Activated CD8-positive, alpha-beta T cell treated with anti-CD3 and anti-CD28 coated beads, Interleukin-2, amount 10 ng/mL, durations not matched to agents 7 days and 5 days (primary cell): ENCODE measurements at regions not wholly inside any gene's neighbourhood (a gene's known extent, or its start where the extent isn't known, plus 50 kb on each side); places are given as distances from the start of the nearest gene placed in this dataset.
"Not testable (repeated sequence)": the region's sequence is repeated elsewhere in the genome, so short reads cannot be mapped to it uniquely, and the experiment has no call there.

Experiments used
- ATAC-seq: fragments of 150-1000 bp; cut with Tn5 transposase; one replicate; pipeline ENCODE4 v1.10.0; 2021; ENCODE audit warnings: moderate library complexity
- CTCF ChIA-PET: fragments of 350-600 bp; sonication (Branson Sonifier 250); formaldehyde crosslinking; loops from one replicate; lab custom pipeline; 2021; ENCODE audit warnings: antibody characterized with exemption; lab: Charles Lee
- POLR2A ChIA-PET: fragments of 350-600 bp; sonication (Branson Sonifier 250); formaldehyde crosslinking; loops from one replicate; lab custom pipeline; 2021; ENCODE audit warnings: antibody characterized with exemption; lab: Charles Lee
- DNase-seq: peaks from one replicate; pipeline ENCODE4 v3.0.0-alpha.2; 2020
- H3K27ac Mint-ChIP-seq: one replicate; pipeline ENCODE4 v1.8.0; 2021; ENCODE audit warnings: mild to moderate bottlenecking, mixed read lengths
- H3K27me3 Mint-ChIP-seq: one replicate; pipeline ENCODE4 v1.8.0; 2021; ENCODE audit warnings: low read depth, mixed read lengths
- H3K36me3 Mint-ChIP-seq: one replicate; pipeline ENCODE4 v1.8.0; 2021; ENCODE audit warnings: low read depth, mixed read lengths
- H3K4me1 Mint-ChIP-seq: one replicate; pipeline ENCODE4 v1.8.0; 2021; ENCODE audit warnings: low read depth, mixed read lengths
- H3K4me3 Mint-ChIP-seq: one replicate; pipeline ENCODE4 v1.8.0; 2021; ENCODE audit warnings: mild to moderate bottlenecking, mixed read lengths
- H3K9me3 Mint-ChIP-seq: one replicate; pipeline ENCODE4 v1.8.0; 2022; ENCODE audit warnings: mixed read lengths; ENCODE audit not compliant: insufficient read depth

- Mint-ChIP-seq H3K27ac (no peak overlapping the region), H3K9me3 (no peaks in the 10 kb centered on the region), H3K4me3 (no peak overlapping the region), H3K4me1 (peaks cover 69% of the 10 kb centered on the region), H3K36me3 (no peaks in the 10 kb centered on the region), H3K27me3 (no peaks in the 10 kb centered on the region)
- CTCF ChIA-PET: interaction anchor here (0.8 to 1.3 kb wide), 5 partner anchors 9 to 285 kb away, joined by 3 to 5 read pairs (median 3); no protein-coding TSS in a partner anchor
- ATAC-seq: no peak
- DNase-seq: no peak
- POLR2A ChIA-PET: interaction anchor here (1.3 kb wide), 1 partner anchor 12 kb away, joined by 7 read pairs; no protein-coding TSS in a partner anchor
Measured at GRCh38 chr20:53654932-53655624, 61.4 kb upstream of the ZNF217 start.

- CTCF ChIA-PET: interaction anchor here (0.8 kb wide), 1 partner anchor 52 kb away, joined by 3 read pairs; no protein-coding TSS in a partner anchor
Measured at GRCh38 chr20:53654521-53654920, 60.9 kb upstream of the ZNF217 start.

GRCh38 chr20:53652859-53653517 lies 59.3 kb upstream of the ZNF217 start:
- no peak for ATAC-seq
- H3K4me1 Mint-ChIP-seq: peaks cover 54% of the 10 kb centered on the region
- POLR2A ChIA-PET: interaction anchor here (0.6 to 3.2 kb wide), 12 partner anchors 8 to 219 kb away, joined by 3 to 14 read pairs (median 4); partner anchors contain the start of gene ZNF217

More at GRCh38 chr20:53654521-53654920, 60.9 kb upstream of the ZNF217 start:
- H3K36me3 Mint-ChIP-seq, H3K9me3 Mint-ChIP-seq, DNase-seq, H3K27me3 Mint-ChIP-seq, H3K27ac Mint-ChIP-seq, H3K4me3 Mint-ChIP-seq, ATAC-seq: not testable (repeated sequence)
- H3K4me1 Mint-ChIP-seq: peaks cover 65% of the 10 kb centered on the region
- POLR2A ChIA-PET: interaction anchor here (3.2 kb wide), 1 partner anchor 11 kb away, joined by 14 read pairs; no protein-coding TSS in a partner anchor

GRCh38 chr20:53652090-53652858 lies 58.6 kb upstream of the ZNF217 start:
- Mint-ChIP-seq H3K4me3 (peak overlapping the region; percentile 69), H3K27ac (peak overlapping the region; percentile 94), H3K27me3 (no peaks in the 10 kb centered on the region), H3K9me3 (no peaks in the 10 kb centered on the region), H3K36me3 (no peaks in the 10 kb centered on the region), H3K4me1 (peaks cover 47% of the 10 kb centered on the region)
- ChIA-PET POLR2A (interaction anchor here (0.6 to 3.2 kb wide), 9 partner anchors 9 to 88 kb away, joined by 3 to 14 read pairs (median 4); partner anchors contain the start of gene ZNF217), CTCF (interaction anchor here (0.9 to 1.9 kb wide), 6 partner anchors 9 to 262 kb away, joined by 3 to 14 read pairs (median 4); no protein-coding TSS in a partner anchor)
- ATAC-seq (peak; percentile 79), DNase-seq (peak; percentile 38)

More at GRCh38 chr20:53652859-53653517, 59.3 kb upstream of the ZNF217 start:
- H3K27ac Mint-ChIP-seq: peak overlapping the region; percentile 94
- H3K9me3 Mint-ChIP-seq: no peaks in the 10 kb centered on the region
- H3K36me3 Mint-ChIP-seq: no peaks in the 10 kb centered on the region
- no peaks in the 10 kb centered on the region for H3K27me3 Mint-ChIP-seq
- CTCF ChIA-PET: interaction anchor here (0.9 to 1.9 kb wide), 6 partner anchors 10 to 262 kb away, joined by 3 to 14 read pairs (median 4); no protein-coding TSS in a partner anchor
- DNase-seq: no peak
- peak overlapping the region; percentile 69 for H3K4me3 Mint-ChIP-seq

GRCh38 chr20:53649493-53649892 lies 55.9 kb upstream of the ZNF217 start:
- peaks cover 38% of the 10 kb centered on the region for H3K4me1 Mint-ChIP-seq
- DNase-seq, CTCF ChIA-PET, ATAC-seq, H3K36me3 Mint-ChIP-seq, H3K27me3 Mint-ChIP-seq, POLR2A ChIA-PET, H3K27ac Mint-ChIP-seq, H3K4me3 Mint-ChIP-seq, H3K9me3 Mint-ChIP-seq: not testable (repeated sequence)

GRCh38 chr20:53647286-53647821 lies 53.7 kb upstream of the ZNF217 start:
- Mint-ChIP-seq H3K9me3 (no peaks in the 10 kb centered on the region), H3K4me3 (no peak overlapping the region), H3K36me3 (peaks cover 1% of the 10 kb centered on the region), H3K4me1 (peaks cover 40% of the 10 kb centered on the region), H3K27ac (no peak overlapping the region), H3K27me3 (no peaks in the 10 kb centered on the region)
- CTCF ChIA-PET: interaction anchor here (0.6 kb wide), 1 partner anchor 11 kb away, joined by 3 read pairs; no protein-coding TSS in a partner anchor
- ATAC-seq: no peak
- POLR2A ChIA-PET: interaction anchor here (1.2 kb wide), 1 partner anchor 13 kb away, joined by 3 read pairs; no protein-coding TSS in a partner anchor
- no peak for DNase-seq

- ChIA-PET CTCF (interaction anchor here (0.9 to 1.4 kb wide), 3 partner anchors 9 to 196 kb away, joined by 3 to 6 read pairs (median 3); no protein-coding TSS in a partner anchor), POLR2A (interaction anchor here (1.2 kb wide), 1 partner anchor 14 kb away, joined by 3 read pairs; no protein-coding TSS in a partner anchor)
- no peaks in the 10 kb centered on the region for H3K9me3 Mint-ChIP-seq
- no peak overlapping the region for H3K4me3 Mint-ChIP-seq
- peaks cover 41% of the 10 kb centered on the region for H3K4me1 Mint-ChIP-seq
- no peak for ATAC-seq
- H3K27ac Mint-ChIP-seq: no peak overlapping the region
- H3K36me3 Mint-ChIP-seq: peaks cover 1% of the 10 kb centered on the region
- no peak for DNase-seq
- H3K27me3 Mint-ChIP-seq: no peaks in the 10 kb centered on the region
Measured at GRCh38 chr20:53646550-53646949, 52.9 kb upstream of the ZNF217 start.

- Mint-ChIP-seq H3K27me3 (no peaks in the 10 kb centered on the region), H3K4me3 (no peak overlapping the region), H3K36me3 (peaks cover 1% of the 10 kb centered on the region), H3K4me1 (peaks cover 44% of the 10 kb centered on the region), H3K27ac (peak overlapping the region; percentile 5), H3K9me3 (no peaks in the 10 kb centered on the region)
- POLR2A ChIA-PET: interaction anchor here (3.9 kb wide), 1 partner anchor 50 kb away, joined by 23 read pairs; the partner anchor contains the start of gene ZNF217
- ATAC-seq (no peak), DNase-seq (no peak)
- CTCF ChIA-PET: interaction anchor here (0.9 to 1.4 kb wide), 5 partner anchors 10 to 197 kb away, joined by 3 to 6 read pairs (median 3); no protein-coding TSS in a partner anchor
Measured at GRCh38 chr20:53645582-53645897, 51.9 kb upstream of the ZNF217 start.

GRCh38 chr20:53644108-53644507 lies 50.5 kb upstream of the ZNF217 start:
- not testable (repeated sequence) for H3K4me3 Mint-ChIP-seq, ATAC-seq, H3K27me3 Mint-ChIP-seq, DNase-seq, H3K36me3 Mint-ChIP-seq, H3K9me3 Mint-ChIP-seq
- ChIA-PET CTCF (interaction anchor here (1.3 to 2.4 kb wide), 3 partner anchors 9 to 223 kb away, joined by 3 to 14 read pairs (median 4); no protein-coding TSS in a partner anchor), POLR2A (interaction anchor here (2.0 to 3.9 kb wide), 2 partner anchors 9 to 49 kb away, joined by 14 to 23 read pairs; partner anchors contain the start of gene ZNF217)
- Mint-ChIP-seq H3K27ac (peak overlapping the region; percentile 60), H3K4me1 (peaks cover 52% of the 10 kb centered on the region)
